SK-N-SH (cell line): ENCODE measurements at regions not wholly inside any gene's neighbourhood (a gene's known extent, or its start where the extent isn't known, plus 50 kb on each side); places are given as distances from the start of the nearest gene placed in this dataset.

ENCODE experiments used
- CTCF ChIA-PET: fragments of 300-600, 350-600 bp; formaldehyde crosslinking; extraction: SDS; loops from one replicate; lab custom pipeline; 2021; lab: Yijun Ruan, JAX
- POLR2A ChIA-PET: fragments of 350-600 bp; sonication (Branson Sonifier 250); formaldehyde crosslinking; extraction: SDS; loops from one replicate; lab custom pipeline; 2020; ENCODE audit warnings: antibody characterized with exemption, inconsistent platforms; lab: Yijun Ruan, JAX
- DNase-seq: peaks from one replicate; pipeline ENCODE4 v3.0.0; 2012
- H2AFZ ChIP-seq: fragments of 200-600 bp; sonication (generic); 2 replicates; pipeline ENCODE4 v1.8.1; 2016; ENCODE audit warnings: antibody characterized with exemption, mild to moderate bottlenecking, low read depth
- H3F3A ChIP-seq: fragments of 200-600 bp; sonication (generic); replicated peaks from 2 replicates; pipeline ENCODE3; 2016; ENCODE audit warnings: antibody characterized with exemption, mild to moderate bottlenecking; ENCODE audit not compliant: insufficient read depth
- H3K27ac ChIP-seq, 2 experiments: fragments of 200-500 bp in 1 of 2; fragments of 200-600 bp in 1 of 2; sonication (Bioruptor generic) in 1 of 2; sonication (generic), shearing (Covaris generic) in 1 of 2; 2 replicates each; pipeline versions ENCODE4 v1.5.1 to v1.6.1; 2014 to 2016; ENCODE audit warnings: low read depth in 2 of 2, inconsistent platforms in 1 of 2, low read length in 1 of 2, mild to moderate bottlenecking in 1 of 2, mixed read lengths in 1 of 2
- H3K27me3 ChIP-seq: fragments of 200-600 bp; sonication (generic), shearing (Covaris generic); 2 replicates; pipeline ENCODE4 v1.6.1; 2016; ENCODE audit warnings: mixed run types; ENCODE audit not compliant: insufficient read depth
- H3K36me3 ChIP-seq, 2 experiments: fragments of 200-500 bp in 1 of 2; fragments of 200-600 bp in 1 of 2; sonication (Bioruptor generic) in 1 of 2; sonication (generic) in 1 of 2; replicated peaks in 1 of 2; 2 replicates each; pipeline versions ENCODE3 to v1.5.1; 2014 to 2016; ENCODE audit warnings: low read length in 1 of 2, mild to moderate bottlenecking in 1 of 2; ENCODE audit not compliant: insufficient read depth in 2 of 2, control insufficient read depth in 1 of 2
- H3K4me1 ChIP-seq, 2 experiments: fragments of 200-500 bp in 1 of 2; fragments of 200-600 bp in 1 of 2; sonication (Bioruptor generic) in 1 of 2; sonication (generic), shearing (Covaris generic) in 1 of 2; 2 replicates each; pipeline versions ENCODE4 v1.5.1 to v1.6.1; 2014 to 2016; ENCODE audit warnings: low read depth in 1 of 2, low read length in 1 of 2, mixed run types in 1 of 2; ENCODE audit not compliant: insufficient read depth in 2 of 2, control insufficient read depth in 1 of 2
- H3K4me2 ChIP-seq: fragments of 200-600 bp; sonication (generic), shearing (Covaris generic); 2 replicates; pipeline ENCODE4 v1.6.1; 2017; ENCODE audit warnings: mixed run types
- H3K4me3 ChIP-seq, 2 experiments: fragments of 200-500 bp in 1 of 2; fragments of 200-600 bp in 1 of 2; sonication (Bioruptor generic) in 1 of 2; sonication (generic), shearing (Covaris generic) in 1 of 2; 2 replicates each; pipeline versions ENCODE4 v1.5.1 to v1.8.1; 2014 to 2016; ENCODE audit warnings: low read depth in 2 of 2, inconsistent platforms in 1 of 2, low read length in 1 of 2, mild to moderate bottlenecking in 1 of 2, mixed read lengths in 1 of 2, moderate library complexity in 1 of 2
- H3K79me2 ChIP-seq: fragments of 200-600 bp; sonication (generic); 2 replicates; pipeline ENCODE4 v1.8.1; 2017; ENCODE audit warnings: mild to moderate bottlenecking; ENCODE audit not compliant: insufficient read depth
- H3K9ac ChIP-seq: fragments of 200-600 bp; sonication (generic); 2 replicates; pipeline ENCODE4 v1.6.1; 2017; ENCODE audit warnings: mixed run types
- H3K9me2 ChIP-seq: fragments of 200-600 bp; sonication (generic); 2 replicates; pipeline ENCODE4 v1.6.1; 2017; ENCODE audit warnings: mixed run types
- H3K9me3 ChIP-seq: fragments of 200-600 bp; sonication (generic); 2 replicates; pipeline ENCODE4 v1.6.1; 2017; ENCODE audit warnings: mixed run types, mild to moderate bottlenecking, moderate library complexity
- H4K20me1 ChIP-seq: fragments of 200-600 bp; sonication (generic); 2 replicates; pipeline ENCODE4 v1.6.1; 2017; ENCODE audit warnings: mild to moderate bottlenecking, mixed run types; ENCODE audit not compliant: insufficient read depth
- CHD2 ChIP-seq: fragments of 150-350 bp; IDR thresholded peaks from 2 replicates; pipeline ENCODE4 v1.6.1; 2018; ENCODE audit warnings: low read length; ENCODE audit not compliant: partially characterized antibody
- EP300 ChIP-seq, 2 experiments: IDR thresholded peaks; 2 replicates each; pipeline versions ENCODE4 v1.4.0 to v1.6.1; 2012; ENCODE audit warnings: borderline replicate concordance in 1 of 2, low read depth in 1 of 2, low read length in 1 of 2
- EZH2phosphoT487 ChIP-seq: fragments of 200-600 bp; sonication (generic); IDR thresholded peaks from 2 replicates; pipeline ENCODE4 v1.6.1; 2017; ENCODE audit warnings: low read depth, mixed run types, mild to moderate bottlenecking, antibody characterized with exemption, moderate library complexity, borderline replicate concordance
- FOSL2 ChIP-seq: IDR thresholded peaks from 2 replicates; pipeline ENCODE4 v1.4.0; 2012; ENCODE audit warnings: low read depth, mild to moderate bottlenecking, moderate library complexity, borderline replicate concordance
- FOXJ3 ChIP-seq: sonication (generic); formaldehyde crosslinking; IDR thresholded peaks from 2 replicates; pipeline ENCODE4 v1.5.1; 2020; ENCODE audit warnings: mild to moderate bottlenecking, missing genetic modification reagents
- FOXM1 ChIP-seq: IDR thresholded peaks from 2 replicates; pipeline ENCODE4 v1.4.0; 2012; ENCODE audit warnings: low read depth, mild to moderate bottlenecking
- GABPA ChIP-seq: IDR thresholded peaks from 2 replicates; pipeline ENCODE4 v1.4.0; 2012; ENCODE audit warnings: low read depth, mild to moderate bottlenecking
- MEF2A ChIP-seq: IDR thresholded peaks from 2 replicates; pipeline ENCODE4 v1.4.0; 2012; ENCODE audit warnings: low read depth, borderline replicate concordance
- MXI1 ChIP-seq: IDR thresholded peaks from 2 replicates; pipeline ENCODE4 v1.6.1; 2012; ENCODE audit warnings: mild to moderate bottlenecking, low read depth, low read length, improper control_type of control experiment
- NRF1 ChIP-seq: IDR thresholded peaks from 2 replicates; pipeline ENCODE4 v1.6.1; 2012; ENCODE audit warnings: low read depth, mild to moderate bottlenecking, low read length
- RAD21 ChIP-seq: IDR thresholded peaks from 2 replicates; pipeline ENCODE4 v1.6.1; 2012; ENCODE audit warnings: mild to moderate bottlenecking, low read length
- RXRA ChIP-seq: IDR thresholded peaks from 2 replicates; pipeline ENCODE4 v1.4.0; 2012; ENCODE audit warnings: low read depth, mild to moderate bottlenecking, borderline replicate concordance
- SMC3 ChIP-seq: IDR thresholded peaks from 2 replicates; pipeline ENCODE4 v1.6.1; 2012; ENCODE audit warnings: low read depth, low read length, improper control_type of control experiment
- TCF12 ChIP-seq: IDR thresholded peaks from 2 replicates; pipeline ENCODE4 v1.4.0; 2012
- TF ChIP-seq, protein P1 (sequence below): IDR thresholded peaks from 2 replicates; pipeline ENCODE4 v1.6.1; 2012; ENCODE audit warnings: mild to moderate bottlenecking, low read depth, low read length, moderate library complexity
- TF ChIP-seq, protein P2 (sequence below): fragments of 150-350 bp; IDR thresholded peaks from 2 replicates; pipeline ENCODE4 v1.6.1; 2017; ENCODE audit warnings: antibody characterized with exemption, low read length, low read depth, borderline replicate concordance
- TF ChIP-seq, protein P3 (sequence below): IDR thresholded peaks from 2 replicates; pipeline ENCODE4 v1.4.0; 2012; ENCODE audit warnings: low read depth, borderline replicate concordance
- TF ChIP-seq, protein P4 (sequence below): IDR thresholded peaks from 2 replicates; pipeline ENCODE4; 2012
- TF ChIP-seq, protein P5 (sequence below): IDR thresholded peaks from 2 replicates; pipeline ENCODE4 v1.4.0; 2012; ENCODE audit warnings: low read depth

DNA sequence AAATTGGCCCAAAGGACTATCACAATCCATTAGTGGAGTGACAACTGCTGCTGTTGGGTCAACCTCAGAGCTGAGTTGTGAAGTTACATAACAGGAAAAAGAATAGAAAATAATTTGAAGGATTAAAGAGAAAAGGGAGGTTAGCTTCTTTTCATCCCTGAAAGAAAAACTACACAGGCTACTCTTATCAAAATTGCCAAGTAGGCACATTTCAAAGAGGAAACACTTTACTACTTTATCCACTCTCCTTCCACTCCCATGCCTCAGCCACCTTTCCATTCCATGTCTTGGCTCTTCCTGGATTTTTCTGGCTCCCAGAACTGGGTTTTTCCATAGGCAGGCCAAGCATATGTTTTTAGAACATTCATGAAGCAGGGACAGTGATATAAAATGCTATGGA, 384.0 kb upstream of the RORA start:
- no peaks in the 10 kb centered on the region for H3K9me2 ChIP-seq
- no peaks in the 10 kb centered on the region for H3K79me2 ChIP-seq
- no peaks in the 10 kb centered on the region for H3K36me3 ChIP-seq
- no peak overlapping the region for H3K9ac ChIP-seq
- no peak overlapping the region for H3K4me2 ChIP-seq
- H3K27ac ChIP-seq: no peak overlapping the region
- POLR2A ChIA-PET: no interaction called here
- no peaks in the 10 kb centered on the region for H3K27me3 ChIP-seq
- no peak for DNase-seq
- TF ChIP-seq, protein P1, sequence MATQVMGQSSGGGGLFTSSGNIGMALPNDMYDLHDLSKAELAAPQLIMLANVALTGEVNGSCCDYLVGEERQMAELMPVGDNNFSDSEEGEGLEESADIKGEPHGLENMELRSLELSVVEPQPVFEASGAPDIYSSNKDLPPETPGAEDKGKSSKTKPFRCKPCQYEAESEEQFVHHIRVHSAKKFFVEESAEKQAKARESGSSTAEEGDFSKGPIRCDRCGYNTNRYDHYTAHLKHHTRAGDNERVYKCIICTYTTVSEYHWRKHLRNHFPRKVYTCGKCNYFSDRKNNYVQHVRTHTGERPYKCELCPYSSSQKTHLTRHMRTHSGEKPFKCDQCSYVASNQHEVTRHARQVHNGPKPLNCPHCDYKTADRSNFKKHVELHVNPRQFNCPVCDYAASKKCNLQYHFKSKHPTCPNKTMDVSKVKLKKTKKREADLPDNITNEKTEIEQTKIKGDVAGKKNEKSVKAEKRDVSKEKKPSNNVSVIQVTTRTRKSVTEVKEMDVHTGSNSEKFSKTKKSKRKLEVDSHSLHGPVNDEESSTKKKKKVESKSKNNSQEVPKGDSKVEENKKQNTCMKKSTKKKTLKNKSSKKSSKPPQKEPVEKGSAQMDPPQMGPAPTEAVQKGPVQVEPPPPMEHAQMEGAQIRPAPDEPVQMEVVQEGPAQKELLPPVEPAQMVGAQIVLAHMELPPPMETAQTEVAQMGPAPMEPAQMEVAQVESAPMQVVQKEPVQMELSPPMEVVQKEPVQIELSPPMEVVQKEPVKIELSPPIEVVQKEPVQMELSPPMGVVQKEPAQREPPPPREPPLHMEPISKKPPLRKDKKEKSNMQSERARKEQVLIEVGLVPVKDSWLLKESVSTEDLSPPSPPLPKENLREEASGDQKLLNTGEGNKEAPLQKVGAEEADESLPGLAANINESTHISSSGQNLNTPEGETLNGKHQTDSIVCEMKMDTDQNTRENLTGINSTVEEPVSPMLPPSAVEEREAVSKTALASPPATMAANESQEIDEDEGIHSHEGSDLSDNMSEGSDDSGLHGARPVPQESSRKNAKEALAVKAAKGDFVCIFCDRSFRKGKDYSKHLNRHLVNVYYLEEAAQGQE: no peak
- TF ChIP-seq, protein P2, sequence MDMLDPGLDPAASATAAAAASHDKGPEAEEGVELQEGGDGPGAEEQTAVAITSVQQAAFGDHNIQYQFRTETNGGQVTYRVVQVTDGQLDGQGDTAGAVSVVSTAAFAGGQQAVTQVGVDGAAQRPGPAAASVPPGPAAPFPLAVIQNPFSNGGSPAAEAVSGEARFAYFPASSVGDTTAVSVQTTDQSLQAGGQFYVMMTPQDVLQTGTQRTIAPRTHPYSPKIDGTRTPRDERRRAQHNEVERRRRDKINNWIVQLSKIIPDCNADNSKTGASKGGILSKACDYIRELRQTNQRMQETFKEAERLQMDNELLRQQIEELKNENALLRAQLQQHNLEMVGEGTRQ: no peak
- TF ChIP-seq RAD21 (no peak), EP300 (IDR thresholded peaks at IDR 0.05; ENCODE audit: borderline replicate concordance in 1 of 2, low read depth in 1 of 2, low read length in 1 of 2) (no peak), EZH2phosphoT487 (no peak), NRF1 (no peak), MEF2A (no peak), RXRA (no peak), GABPA (no peak), FOSL2 (no peak), MXI1 (no peak), CHD2 (no peak), SMC3 (no peak), FOXJ3 (CRISPR knock-in tag) (no peak), FOXM1 (no peak), TCF12 (no peak)
- TF ChIP-seq, protein P3, sequence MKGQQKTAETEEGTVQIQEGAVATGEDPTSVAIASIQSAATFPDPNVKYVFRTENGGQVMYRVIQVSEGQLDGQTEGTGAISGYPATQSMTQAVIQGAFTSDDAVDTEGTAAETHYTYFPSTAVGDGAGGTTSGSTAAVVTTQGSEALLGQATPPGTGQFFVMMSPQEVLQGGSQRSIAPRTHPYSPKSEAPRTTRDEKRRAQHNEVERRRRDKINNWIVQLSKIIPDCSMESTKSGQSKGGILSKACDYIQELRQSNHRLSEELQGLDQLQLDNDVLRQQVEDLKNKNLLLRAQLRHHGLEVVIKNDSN: no peak
- TF ChIP-seq, protein P4, sequence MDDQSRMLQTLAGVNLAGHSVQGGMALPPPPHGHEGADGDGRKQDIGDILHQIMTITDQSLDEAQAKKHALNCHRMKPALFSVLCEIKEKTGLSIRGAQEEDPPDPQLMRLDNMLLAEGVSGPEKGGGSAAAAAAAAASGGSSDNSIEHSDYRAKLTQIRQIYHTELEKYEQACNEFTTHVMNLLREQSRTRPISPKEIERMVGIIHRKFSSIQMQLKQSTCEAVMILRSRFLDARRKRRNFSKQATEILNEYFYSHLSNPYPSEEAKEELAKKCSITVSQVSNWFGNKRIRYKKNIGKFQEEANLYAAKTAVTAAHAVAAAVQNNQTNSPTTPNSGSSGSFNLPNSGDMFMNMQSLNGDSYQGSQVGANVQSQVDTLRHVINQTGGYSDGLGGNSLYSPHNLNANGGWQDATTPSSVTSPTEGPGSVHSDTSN: no peak
- TF ChIP-seq, protein P5, sequence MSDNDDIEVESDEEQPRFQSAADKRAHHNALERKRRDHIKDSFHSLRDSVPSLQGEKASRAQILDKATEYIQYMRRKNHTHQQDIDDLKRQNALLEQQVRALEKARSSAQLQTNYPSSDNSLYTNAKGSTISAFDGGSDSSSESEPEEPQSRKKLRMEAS: no peak
- TF ChIP-seq, all 33 proteins: peak for 0
- Histone ChIP-seq H3K4me3 (no peak overlapping the region), H3K9me3 (0 out of 2 replicates have a peak, but pooled peaks cover 5% of the 10 kb centered on the region), H3F3A (no peaks in the 10 kb centered on the region), H2AFZ (no peak overlapping the region), H3K4me1 (no peaks in the 10 kb centered on the region), H4K20me1 (no peaks in the 10 kb centered on the region)
- CTCF ChIA-PET: interaction anchor here (1.1 to 1.2 kb wide), 2 partner anchors 11 to 1028 kb away, joined by 3 read pairs; no protein-coding TSS in a partner anchor
